ENCODE measurements at regions not wholly inside any gene's neighbourhood (a gene's known extent, or its start where the extent isn't known, plus 50 kb on each side); places are given as distances from the start of the nearest gene placed in this dataset.

- no peak for TF ChIP-seq CTCF (IDR thresholded peaks at IDR 0.05)
- no peak for TF ChIP-seq ZFX (IDR thresholded peaks at IDR 0.05; ENCODE audit: borderline replicate concordance)
Observed at GRCh38 chrX:112571388-112571787, 108.3 kb downstream of the LHFPL1 start.
